Calu3 (cell line): ENCODE measurements at regions not wholly inside any gene's neighbourhood (a gene's known extent, or its start where the extent isn't known, plus 50 kb on each side); places are given as distances from the start of the nearest gene placed in this dataset.

Source experiments
- BruUV-seq: library from RNA; stranded (reverse); fragments of 400-500 nt; replicated peaks from 2 replicates; lab custom pipeline; 2021; lab: Mats Ljungman, UMichigan
- CTCF ChIA-PET: fragments of 300-600 bp; sonication (Branson Sonifier 250); formaldehyde crosslinking; loops from one replicate; lab custom pipeline; 2022; ENCODE audit warnings: antibody characterized with exemption; lab: Charles Lee
- DNase-seq: peaks from one replicate; pipeline ENCODE4 v3.0.0; 2022
- H3K27ac Mint-ChIP-seq: one replicate; pipeline ENCODE4 v1.8.0; 2022; ENCODE audit warnings: mixed read lengths; ENCODE audit not compliant: unreplicated experiment
- H3K27me3 Mint-ChIP-seq: one replicate; pipeline ENCODE4 v1.8.0; 2022; ENCODE audit warnings: mixed read lengths; ENCODE audit not compliant: unreplicated experiment
- H3K36me3 Mint-ChIP-seq: one replicate; pipeline ENCODE4 v1.8.0; 2022; ENCODE audit warnings: mild to moderate bottlenecking, moderate library complexity, mixed read lengths; ENCODE audit not compliant: insufficient read depth, unreplicated experiment
- H3K4me1 Mint-ChIP-seq: one replicate; pipeline ENCODE4 v1.8.0; 2022; ENCODE audit warnings: mild to moderate bottlenecking, low read depth, mixed read lengths; ENCODE audit not compliant: unreplicated experiment
- H3K4me3 Mint-ChIP-seq: one replicate; pipeline ENCODE4 v1.8.0; 2022; ENCODE audit warnings: mild to moderate bottlenecking, low read depth, moderate library complexity, mixed read lengths; ENCODE audit not compliant: unreplicated experiment
- H3K9me3 Mint-ChIP-seq: one replicate; pipeline ENCODE4 v1.8.0; 2022; ENCODE audit warnings: low read depth, mixed read lengths; ENCODE audit not compliant: unreplicated experiment
- CTCF ChIP-seq: fragments of 200-600 bp; IDR thresholded peaks from one replicate; pipeline ENCODE4 v1.8.0; 2022; ENCODE audit warnings: antibody characterized with exemption; ENCODE audit not compliant: unreplicated experiment
- intact Hi-C: fragments of 100-400 bp; cut with micrococcal nuclease; formaldehyde crosslinking; loops from one replicate; pipeline ENCODE4 v1.10.0; 2022; ENCODE audit not compliant: unreplicated experiment

- no peak overlapping the region for H3K4me3 Mint-ChIP-seq
- intact Hi-C loops: no loop called here
- no peak for TF ChIP-seq CTCF
- no peaks in the 10 kb centered on the region for H3K36me3 Mint-ChIP-seq
- CTCF ChIA-PET: no interaction called here
- no peaks in the 10 kb centered on the region for H3K9me3 Mint-ChIP-seq
- no peaks in the 10 kb centered on the region for H3K4me1 Mint-ChIP-seq
- no peak for DNase-seq
- BruUV-seq: no TSS peak
- H3K27ac Mint-ChIP-seq: no peak overlapping the region
- H3K27me3 Mint-ChIP-seq: no peaks in the 10 kb centered on the region
Measured at GRCh38 chr2:13611939-13612338, 895.2 kb downstream of the TRIB2 start.

GRCh38 chr2:13616059-13616458 lies 899.3 kb downstream of the TRIB2 start:
- CTCF ChIA-PET: no interaction called here
- TF ChIP-seq CTCF: no peak
- Mint-ChIP-seq H3K36me3 (no peaks in the 10 kb centered on the region), H3K4me3 (no peak overlapping the region), H3K27me3 (no peaks in the 10 kb centered on the region), H3K9me3 (peaks cover 3% of the 10 kb centered on the region), H3K27ac (no peak overlapping the region), H3K4me1 (no peaks in the 10 kb centered on the region)
- BruUV-seq: no TSS peak
- intact Hi-C loops: no loop called here
- no peak for DNase-seq

GRCh38 chr2:13616616-13617015 lies 899.9 kb downstream of the TRIB2 start:
- BruUV-seq: no TSS peak
- CTCF ChIA-PET: no interaction called here
- H3K36me3 Mint-ChIP-seq: no peaks in the 10 kb centered on the region
- H3K27ac Mint-ChIP-seq: no peak overlapping the region
- no peaks in the 10 kb centered on the region for H3K27me3 Mint-ChIP-seq
- H3K4me3 Mint-ChIP-seq: no peak overlapping the region
- DNase-seq: no peak
- peaks cover 3% of the 10 kb centered on the region for H3K9me3 Mint-ChIP-seq
- no peak for TF ChIP-seq CTCF
- intact Hi-C loops: no loop called here
- H3K4me1 Mint-ChIP-seq: no peaks in the 10 kb centered on the region

GRCh38 chr2:13628122-13628521 lies 911.4 kb downstream of the TRIB2 start:
- TF ChIP-seq CTCF: no peak
- DNase-seq: no peak
- Mint-ChIP-seq H3K36me3 (no peaks in the 10 kb centered on the region), H3K27ac (no peak overlapping the region), H3K27me3 (no peaks in the 10 kb centered on the region), H3K9me3 (no peaks in the 10 kb centered on the region), H3K4me1 (no peaks in the 10 kb centered on the region), H3K4me3 (no peak overlapping the region)
- CTCF ChIA-PET: interaction anchor here (0.7 kb wide), 1 partner anchor 691 kb away, joined by 3 read pairs; no protein-coding TSS in a partner anchor
- no TSS peak for BruUV-seq
- intact Hi-C loops: no loop called here
